NCI-H146 (cell line): ENCODE measurements at regions not wholly inside any gene's neighbourhood (a gene's known extent, or its start where the extent isn't known, plus 50 kb on each side); places are given as distances from the start of the nearest gene placed in this dataset.

ENCODE experiments used
- DNase-seq: peaks from one replicate; lab custom pipeline; 2025; lab: John Stamatoyannopoulos, UW

GRCh38 chr4:27514711-27515110, 654.1 kb downstream of the STIM2 start:
- DNase-seq: no peak

GRCh38 chr4:27515140-27515539, 654.5 kb downstream of the STIM2 start:
- DNase-seq: no peak

- DNase-seq: no peak
These were observed 658.2 kb downstream of the STIM2 start for GRCh38 chr4:27518876-27519275.

GRCh38 chr4:27524224-27524623, 663.6 kb downstream of the STIM2 start:
- no peak for DNase-seq

- DNase-seq: no peak
These were observed 673.8 kb downstream of the STIM2 start for GRCh38 chr4:27534488-27534887.

GRCh38 chr4:27568236-27568951, 707.8 kb downstream of the STIM2 start:
- no peak for DNase-seq

- no peak for DNase-seq
These were observed 708.3 kb downstream of the STIM2 start for GRCh38 chr4:27568952-27569319.

GRCh38 chr4:27574743-27575142, 714.1 kb downstream of the STIM2 start:
- DNase-seq: no peak

- no peak for DNase-seq
These were observed 717.3 kb downstream of the STIM2 start for GRCh38 chr4:27577951-27578350.

- no peak for DNase-seq
These were observed 732.1 kb downstream of the STIM2 start for GRCh38 chr4:27592738-27593137.

GRCh38 chr4:27594922-27595321, 734.3 kb downstream of the STIM2 start:
- DNase-seq: no peak

GRCh38 chr4:27595571-27596360, 735.1 kb downstream of the STIM2 start:
- no peak for DNase-seq

- DNase-seq: no peak
These were observed 741.5 kb downstream of the STIM2 start for GRCh38 chr4:27602172-27602571.

- no peak for DNase-seq
These were observed 744.1 kb downstream of the STIM2 start for GRCh38 chr4:27604692-27605091.

- DNase-seq: no peak
These were observed 755.5 kb downstream of the STIM2 start for GRCh38 chr4:27616166-27616565.

- no peak for DNase-seq
These were observed 758.8 kb downstream of the STIM2 start for GRCh38 chr4:27619435-27619834.

GRCh38 chr4:27620886-27621285, 760.2 kb downstream of the STIM2 start:
- DNase-seq: no peak

GRCh38 chr4:27624749-27625148, 764.1 kb downstream of the STIM2 start:
- DNase-seq: no peak

- DNase-seq: no peak
These were observed 768.0 kb downstream of the STIM2 start for GRCh38 chr4:27628609-27629008.

GRCh38 chr4:27629532-27630225, 769.0 kb downstream of the STIM2 start:
- no peak for DNase-seq

- no peak for DNase-seq
These were observed 775.6 kb downstream of the STIM2 start for GRCh38 chr4:27635936-27636913.
